ENCODE measurements at regions not wholly inside any gene's neighbourhood (a gene's known extent, or its start where the extent isn't known, plus 50 kb on each side); places are given as distances from the start of the nearest gene placed in this dataset.
A peak's percentile ranks its signal among the peaks of the same experiment; 100 is the strongest.
"Not testable (repeated sequence)": the region's sequence is repeated elsewhere in the genome, so short reads cannot be mapped to it uniquely, and the experiment has no call there.

GRCh38 chr1:73450668-73451067, 747.3 kb downstream of the LRRIQ3 start:
- H3K4me1 Mint-ChIP-seq; H3K4me3 Mint-ChIP-seq; H3K36me3 Mint-ChIP-seq; H3K27ac Mint-ChIP-seq; H3K9me3 Mint-ChIP-seq; ATAC-seq (ENCODE audit: low read depth in 2 of 2); DNase-seq; H3K27me3 Mint-ChIP-seq: not testable (repeated sequence)

GRCh38 chr1:73411479-73411878, 786.5 kb downstream of the LRRIQ3 start:
- Mint-ChIP-seq H3K4me3 (no peak overlapping the region), H3K27me3 (no peaks in the 10 kb centered on the region), H3K36me3 (no peaks in the 10 kb centered on the region), H3K4me1 (no peaks in the 10 kb centered on the region), H3K27ac (no peak overlapping the region), H3K9me3 (peaks cover 0 to 20% (median 1%) of the 10 kb centered on the region in 7 donors)
- no peak for ATAC-seq (ENCODE audit: low read depth in 2 of 2)
- no peak for DNase-seq

GRCh38 chr1:73401666-73402065, 796.3 kb downstream of the LRRIQ3 start:
- no peaks in the 10 kb centered on the region for H3K36me3 Mint-ChIP-seq
- no peak for DNase-seq
- H3K27me3 Mint-ChIP-seq = no peaks in the 10 kb centered on the region
- peak overlapping the region in 1 of 6 donors; percentile 73 for H3K27ac Mint-ChIP-seq
- no peak overlapping the region for H3K4me3 Mint-ChIP-seq
- no peak for ATAC-seq (ENCODE audit: low read depth in 2 of 2)
- peaks cover 0 to 4% (median 0%) of the 10 kb centered on the region in 7 donors for H3K9me3 Mint-ChIP-seq
- no peaks in the 10 kb centered on the region for H3K4me1 Mint-ChIP-seq

- no peak for ATAC-seq (ENCODE audit: low read depth in 2 of 2)
- Mint-ChIP-seq H3K9me3 (peaks cover 0 to 12% (median 0%) of the 10 kb centered on the region in 7 donors), H3K36me3 (no peaks in the 10 kb centered on the region), H3K4me3 (no peak overlapping the region), H3K27ac (no peak overlapping the region), H3K27me3 (no peaks in the 10 kb centered on the region), H3K4me1 (no peaks in the 10 kb centered on the region)
- no peak for DNase-seq
Observed at GRCh38 chr1:73382966-73383365, 815.0 kb downstream of the LRRIQ3 start.

GRCh38 chr1:73366734-73367413, 831.1 kb downstream of the LRRIQ3 start:
- Mint-ChIP-seq H3K27ac (no peak overlapping the region), H3K36me3 (no peaks in the 10 kb centered on the region), H3K4me3 (no peak overlapping the region), H3K9me3 (peaks cover 0 to 7% (median 0%) of the 10 kb centered on the region in 7 donors), H3K4me1 (no peaks in the 10 kb centered on the region), H3K27me3 (no peaks in the 10 kb centered on the region)
- ATAC-seq (ENCODE audit: low read depth in 2 of 2) (no peak), DNase-seq (no peak)

GRCh38 chr1:73359001-73359400, 839.0 kb downstream of the LRRIQ3 start:
- Mint-ChIP-seq H3K4me3 (no peak overlapping the region), H3K9me3 (peaks cover 0 to 8% (median 4%) of the 10 kb centered on the region in 7 donors), H3K36me3 (no peaks in the 10 kb centered on the region), H3K27me3 (no peaks in the 10 kb centered on the region), H3K4me1 (no peaks in the 10 kb centered on the region), H3K27ac (no peak overlapping the region)
- DNase-seq (no peak), ATAC-seq (ENCODE audit: low read depth in 2 of 2) (no peak)

GRCh38 chr1:73356485-73356884, 841.5 kb downstream of the LRRIQ3 start:
- no peak overlapping the region for H3K4me3 Mint-ChIP-seq
- no peak overlapping the region for H3K27ac Mint-ChIP-seq
- H3K27me3 Mint-ChIP-seq = no peaks in the 10 kb centered on the region
- H3K4me1 Mint-ChIP-seq = no peaks in the 10 kb centered on the region
- H3K9me3 Mint-ChIP-seq = peaks cover 0 to 10% (median 4%) of the 10 kb centered on the region in 7 donors
- ATAC-seq (ENCODE audit: low read depth in 2 of 2) = no peak
- no peak for DNase-seq
- H3K36me3 Mint-ChIP-seq = no peaks in the 10 kb centered on the region

- Mint-ChIP-seq H3K36me3 (no peaks in the 10 kb centered on the region), H3K4me1 (no peaks in the 10 kb centered on the region), H3K27ac (no peak overlapping the region), H3K4me3 (no peak overlapping the region), H3K9me3 (peaks cover 0 to 5% (median 0%) of the 10 kb centered on the region in 7 donors), H3K27me3 (no peaks in the 10 kb centered on the region)
- DNase-seq (no peak), ATAC-seq (ENCODE audit: low read depth in 2 of 2) (no peak)
Observed at GRCh38 chr1:73343947-73344346, 854.0 kb downstream of the LRRIQ3 start.

GRCh38 chr1:73333847-73334503, 864.0 kb downstream of the LRRIQ3 start:
- Mint-ChIP-seq H3K4me3 (no peak overlapping the region), H3K36me3 (no peaks in the 10 kb centered on the region), H3K4me1 (no peaks in the 10 kb centered on the region), H3K27ac (no peak overlapping the region), H3K27me3 (no peaks in the 10 kb centered on the region), H3K9me3 (peaks cover 2 to 31% (median 14%) of the 10 kb centered on the region in 7 donors)
- DNase-seq (no peak), ATAC-seq (ENCODE audit: low read depth in 2 of 2) (no peak)

- peaks cover 6 to 32% (median 15%) of the 10 kb centered on the region in 7 donors for H3K9me3 Mint-ChIP-seq
- no peaks in the 10 kb centered on the region for H3K36me3 Mint-ChIP-seq
- no peaks in the 10 kb centered on the region for H3K4me1 Mint-ChIP-seq
- no peak for ATAC-seq (ENCODE audit: low read depth in 2 of 2)
- H3K27ac Mint-ChIP-seq = no peak overlapping the region
- no peak overlapping the region for H3K4me3 Mint-ChIP-seq
- H3K27me3 Mint-ChIP-seq = no peaks in the 10 kb centered on the region
- no peak for DNase-seq
Observed at GRCh38 chr1:73331726-73332125, 866.2 kb downstream of the LRRIQ3 start.

GRCh38 chr1:73327998-73328397, 870.0 kb downstream of the LRRIQ3 start:
- H3K27me3 Mint-ChIP-seq = no peaks in the 10 kb centered on the region
- ATAC-seq (ENCODE audit: low read depth in 2 of 2) (no peak), DNase-seq (no peak)
- H3K36me3 Mint-ChIP-seq = no peaks in the 10 kb centered on the region
- H3K4me3 Mint-ChIP-seq = no peak overlapping the region
- H3K4me1 Mint-ChIP-seq = no peaks in the 10 kb centered on the region
- H3K27ac Mint-ChIP-seq = no peak overlapping the region
- H3K9me3 Mint-ChIP-seq = peaks cover 0 to 36% (median 10%) of the 10 kb centered on the region in 7 donors

GRCh38 chr1:73327180-73327793, 870.7 kb downstream of the LRRIQ3 start:
- no peaks in the 10 kb centered on the region for H3K27me3 Mint-ChIP-seq
- H3K4me1 Mint-ChIP-seq = no peaks in the 10 kb centered on the region
- H3K36me3 Mint-ChIP-seq = no peaks in the 10 kb centered on the region
- no peak overlapping the region for H3K27ac Mint-ChIP-seq
- no peak for DNase-seq
- no peak overlapping the region for H3K4me3 Mint-ChIP-seq
- no peak for ATAC-seq (ENCODE audit: low read depth in 2 of 2)
- peaks cover 0 to 30% (median 9%) of the 10 kb centered on the region in 7 donors for H3K9me3 Mint-ChIP-seq

- DNase-seq = no peak
- Mint-ChIP-seq H3K4me3 (no peak overlapping the region), H3K9me3 (peaks cover 0 to 25% (median 7%) of the 10 kb centered on the region in 7 donors), H3K36me3 (no peaks in the 10 kb centered on the region), H3K27ac (no peak overlapping the region), H3K27me3 (no peaks in the 10 kb centered on the region), H3K4me1 (no peaks in the 10 kb centered on the region)
- no peak for ATAC-seq (ENCODE audit: low read depth in 2 of 2)
Observed at GRCh38 chr1:73326663-73327062, 871.3 kb downstream of the LRRIQ3 start.

- ATAC-seq (ENCODE audit: low read depth in 2 of 2) = no peak
- DNase-seq = no peak
- no peaks in the 10 kb centered on the region for H3K36me3 Mint-ChIP-seq
- no peak overlapping the region for H3K4me3 Mint-ChIP-seq
- H3K27me3 Mint-ChIP-seq = no peaks in the 10 kb centered on the region
- H3K9me3 Mint-ChIP-seq = peaks cover 0 to 4% (median 3%) of the 10 kb centered on the region in 7 donors
- H3K4me1 Mint-ChIP-seq = no peaks in the 10 kb centered on the region
- H3K27ac Mint-ChIP-seq = no peak overlapping the region
Observed at GRCh38 chr1:73310797-73311381, 887.1 kb downstream of the LRRIQ3 start.

Measured in naive B cell (primary cell).